HFFc6 (cell line): ENCODE measurements at regions not wholly inside any gene's neighbourhood (a gene's known extent, or its start where the extent isn't known, plus 50 kb on each side); places are given as distances from the start of the nearest gene placed in this dataset.

ENCODE experiments used
- DNase-seq: peaks from one replicate; pipeline ENCODE4 v3.0.0-alpha.2; 2018
- H3K27ac Mint-ChIP-seq: 2 replicates; pipeline ENCODE4 v1.8.0; 2020; ENCODE audit warnings: mild to moderate bottlenecking, mixed read lengths
- H3K27me3 Mint-ChIP-seq: 2 replicates; pipeline ENCODE4 v1.8.0; 2021; ENCODE audit warnings: mild to moderate bottlenecking, moderate library complexity, mixed read lengths; ENCODE audit not compliant: insufficient read depth
- H3K36me3 Mint-ChIP-seq: 2 replicates; pipeline ENCODE4 v1.8.0; 2021; ENCODE audit warnings: low read depth, mixed read lengths
- H3K4me1 Mint-ChIP-seq: 2 replicates; pipeline ENCODE4 v1.8.0; 2020; ENCODE audit warnings: low read depth, mixed read lengths
- H3K4me3 Mint-ChIP-seq: 2 replicates; pipeline ENCODE4 v1.8.0; 2020; ENCODE audit warnings: mild to moderate bottlenecking, moderate library complexity, mixed read lengths
- H3K9me3 Mint-ChIP-seq: 2 replicates; pipeline ENCODE4 v1.8.0; 2020; ENCODE audit warnings: mild to moderate bottlenecking, mixed read lengths
- TF ChIP-seq, protein P1 (sequence below): fragments of 200-600 bp; sonication (generic); IDR thresholded peaks from 2 replicates; pipeline ENCODE4 v1.5.0; 2021; ENCODE audit warnings: antibody characterized with exemption, mild to moderate bottlenecking

DNA sequence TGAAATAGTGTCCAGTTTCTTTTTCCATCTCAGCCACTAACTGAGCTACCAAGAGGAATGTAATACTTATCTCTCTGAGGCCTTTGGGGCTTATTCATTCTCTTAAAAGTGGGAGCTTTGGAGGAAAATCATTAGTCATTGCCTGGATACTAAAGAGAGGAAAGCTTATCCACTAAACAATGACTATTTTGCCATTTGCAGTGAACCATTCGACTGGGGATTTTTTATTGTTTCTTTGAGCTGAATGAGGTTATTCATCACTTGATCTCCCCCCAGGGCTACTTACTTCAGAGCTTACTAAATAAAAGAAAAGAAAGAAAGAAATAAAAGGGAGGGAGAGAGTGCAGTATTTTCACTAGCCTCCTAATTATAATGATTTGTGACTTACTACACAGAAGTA, 1329.5 kb upstream of the TENM3 start:
- Mint-ChIP-seq H3K4me1 (no peaks in the 10 kb centered on the region), H3K27ac (no peak overlapping the region), H3K27me3 (no peaks in the 10 kb centered on the region; the same call in 1 of the 2 replicates), H3K4me3 (no peak overlapping the region), H3K36me3 (no peaks in the 10 kb centered on the region), H3K9me3 (peaks cover 12% of the 10 kb centered on the region)
- DNase-seq = no peak
- TF ChIP-seq, protein P1, sequence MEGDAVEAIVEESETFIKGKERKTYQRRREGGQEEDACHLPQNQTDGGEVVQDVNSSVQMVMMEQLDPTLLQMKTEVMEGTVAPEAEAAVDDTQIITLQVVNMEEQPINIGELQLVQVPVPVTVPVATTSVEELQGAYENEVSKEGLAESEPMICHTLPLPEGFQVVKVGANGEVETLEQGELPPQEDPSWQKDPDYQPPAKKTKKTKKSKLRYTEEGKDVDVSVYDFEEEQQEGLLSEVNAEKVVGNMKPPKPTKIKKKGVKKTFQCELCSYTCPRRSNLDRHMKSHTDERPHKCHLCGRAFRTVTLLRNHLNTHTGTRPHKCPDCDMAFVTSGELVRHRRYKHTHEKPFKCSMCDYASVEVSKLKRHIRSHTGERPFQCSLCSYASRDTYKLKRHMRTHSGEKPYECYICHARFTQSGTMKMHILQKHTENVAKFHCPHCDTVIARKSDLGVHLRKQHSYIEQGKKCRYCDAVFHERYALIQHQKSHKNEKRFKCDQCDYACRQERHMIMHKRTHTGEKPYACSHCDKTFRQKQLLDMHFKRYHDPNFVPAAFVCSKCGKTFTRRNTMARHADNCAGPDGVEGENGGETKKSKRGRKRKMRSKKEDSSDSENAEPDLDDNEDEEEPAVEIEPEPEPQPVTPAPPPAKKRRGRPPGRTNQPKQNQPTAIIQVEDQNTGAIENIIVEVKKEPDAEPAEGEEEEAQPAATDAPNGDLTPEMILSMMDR = no peak

DNA sequence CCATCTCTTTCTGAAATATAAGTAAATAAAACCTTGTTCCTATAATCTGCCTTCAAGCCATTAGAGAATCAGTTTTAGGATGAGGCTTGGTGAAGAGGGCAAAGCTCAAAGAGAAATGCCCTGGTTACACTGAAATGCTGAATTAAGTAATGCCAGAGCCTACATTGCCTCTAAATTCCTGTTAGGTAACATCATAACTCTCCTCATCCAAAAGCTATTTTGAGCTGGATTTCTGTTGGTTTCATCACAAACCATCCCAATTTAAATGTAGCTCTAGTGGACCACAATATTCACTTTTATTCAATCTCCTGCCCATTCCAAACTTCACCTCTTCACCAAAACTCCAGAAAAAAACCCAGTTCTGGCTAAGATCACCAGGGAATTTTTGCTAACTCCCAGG, 1319.7 kb upstream of the TENM3 start:
- no peak overlapping the region for H3K27ac Mint-ChIP-seq
- TF ChIP-seq, protein P1 = no peak
- no peak overlapping the region for H3K4me3 Mint-ChIP-seq
- peaks cover 5% of the 10 kb centered on the region for H3K9me3 Mint-ChIP-seq
- no peaks in the 10 kb centered on the region for H3K4me1 Mint-ChIP-seq
- DNase-seq = peak; percentile 3
- H3K27me3 Mint-ChIP-seq = no peaks in the 10 kb centered on the region; the same call in 1 of the 2 replicates
- H3K36me3 Mint-ChIP-seq = no peaks in the 10 kb centered on the region

DNA sequence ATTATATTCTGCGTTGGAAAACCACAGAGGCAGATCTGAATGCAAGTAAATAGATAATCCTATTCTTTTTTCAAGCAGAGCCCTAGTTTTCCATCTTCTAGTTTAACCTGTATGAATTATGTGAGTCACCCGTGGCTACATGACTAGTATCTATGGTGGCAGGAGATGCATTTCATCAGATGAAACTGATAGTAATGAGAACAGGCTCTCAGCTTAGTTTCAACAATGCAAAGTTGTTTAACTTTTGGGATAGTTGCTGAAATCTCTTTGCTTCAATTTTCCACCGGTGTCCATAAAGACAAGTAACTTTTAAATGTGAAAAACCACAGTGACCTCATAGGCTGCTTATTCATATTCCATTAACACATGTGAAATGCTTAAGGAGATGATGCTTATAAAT, 1317.4 kb upstream of the TENM3 start:
- Mint-ChIP-seq H3K9me3 (peaks cover 8% of the 10 kb centered on the region), H3K27me3 (no peaks in the 10 kb centered on the region; the same call in 1 of the 2 replicates)
- TF ChIP-seq, protein P1 = no peak

DNA sequence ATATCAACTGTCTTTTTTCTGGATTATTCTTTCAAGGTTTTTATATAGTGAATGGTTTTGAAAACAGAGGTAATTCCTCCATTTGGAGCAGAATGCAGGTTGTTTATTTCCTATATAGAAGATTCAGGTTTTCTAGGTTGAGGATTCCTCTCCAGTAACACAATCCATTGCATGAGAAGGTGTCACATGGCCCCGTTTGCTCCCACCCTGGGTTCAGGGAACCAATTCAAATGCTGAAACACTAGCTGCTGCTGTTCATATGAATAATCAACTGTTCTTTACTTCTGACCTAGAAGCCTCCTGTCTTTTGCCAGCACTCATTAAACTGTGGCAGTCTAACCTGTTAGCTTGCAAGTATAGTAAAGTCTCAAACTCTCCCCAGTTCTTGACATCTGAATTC, 1316.9 kb upstream of the TENM3 start:
- Mint-ChIP-seq H3K36me3 (no peaks in the 10 kb centered on the region), H3K4me3 (no peak overlapping the region)

More for the DNA sequence above, 1317.4 kb upstream of the TENM3 start:
- no peak overlapping the region for H3K4me3 Mint-ChIP-seq
- no peak overlapping the region for H3K27ac Mint-ChIP-seq
- H3K4me1 Mint-ChIP-seq = no peaks in the 10 kb centered on the region
- no peaks in the 10 kb centered on the region for H3K36me3 Mint-ChIP-seq
- DNase-seq = no peak

DNA sequence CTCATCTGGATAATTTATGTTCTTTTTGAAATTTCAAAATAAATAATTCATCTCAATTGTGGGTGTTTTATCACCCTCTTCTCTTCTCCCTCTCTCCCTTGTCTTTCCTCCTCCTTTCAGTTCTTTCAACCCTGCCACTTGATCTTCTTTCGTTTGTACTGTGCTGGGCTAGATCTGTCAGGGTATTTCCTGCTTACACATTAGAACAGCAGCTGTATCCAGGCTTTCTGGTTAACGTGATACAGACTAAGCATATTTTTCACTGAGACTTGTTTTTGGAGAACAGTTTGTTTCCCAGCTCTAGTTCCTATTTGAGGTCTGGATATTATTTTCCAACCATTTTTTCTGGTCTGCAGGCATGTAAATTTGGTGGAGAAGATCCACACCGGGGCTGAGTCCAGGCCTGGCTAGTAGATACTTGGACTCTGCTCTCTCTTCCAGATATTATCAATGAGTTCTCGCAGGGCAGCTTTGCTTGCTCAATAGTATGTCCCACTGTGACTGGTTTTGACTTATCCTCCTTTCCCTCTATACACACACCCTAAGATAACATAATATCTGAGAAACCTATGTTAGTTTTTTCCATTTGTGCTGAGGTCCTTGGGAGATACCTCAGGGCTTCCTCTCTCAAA, 1310.7 kb upstream of the TENM3 start:
- Mint-ChIP-seq H3K4me3 (no peak overlapping the region), H3K27ac (no peak overlapping the region), H3K4me1 (no peaks in the 10 kb centered on the region), H3K27me3 (no peaks in the 10 kb centered on the region; the same call in 1 of the 2 replicates), H3K9me3 (peaks cover 34% of the 10 kb centered on the region), H3K36me3 (no peaks in the 10 kb centered on the region; the same call in 1 of the 2 replicates)
- TF ChIP-seq, protein P1 = no peak
- DNase-seq = no peak

More for the DNA sequence above, 1316.9 kb upstream of the TENM3 start:
- peaks cover 4% of the 10 kb centered on the region for H3K9me3 Mint-ChIP-seq
- TF ChIP-seq, protein P1 = no peak
- no peaks in the 10 kb centered on the region; the same call in 1 of the 2 replicates for H3K27me3 Mint-ChIP-seq
- no peak overlapping the region for H3K27ac Mint-ChIP-seq
- no peaks in the 10 kb centered on the region for H3K4me1 Mint-ChIP-seq
- no peak for DNase-seq
